HG03025 (cell line): ENCODE measurements at regions not wholly inside any gene's neighbourhood (a gene's known extent, or its start where the extent isn't known, plus 50 kb on each side); places are given as distances from the start of the nearest gene placed in this dataset.
"Not testable (repeated sequence)": the region's sequence is repeated elsewhere in the genome, so short reads cannot be mapped to it uniquely, and the experiment has no call there.

Experiments used
- ATAC-seq: cut with Tn5 transposase; IDR thresholded peaks from one replicate; pipeline ENCODE4 v1.9.1; 2021; ENCODE audit warnings: mild to moderate bottlenecking, moderate library complexity; ENCODE audit not compliant: unreplicated experiment, low FRiP score

GRCh38 chr14:105904379-105904778, 378.0 kb downstream of the TMEM121 start:
- ATAC-seq: no peak

GRCh38 chr14:105905456-105905855, 379.1 kb downstream of the TMEM121 start:
- no peak for ATAC-seq

- no peak for ATAC-seq
These were observed 380.9 kb downstream of the TMEM121 start for GRCh38 chr14:105907276-105907675.

GRCh38 chr14:105908006-105908405, 381.6 kb downstream of the TMEM121 start:
- ATAC-seq: no peak

- ATAC-seq: no peak
These were observed 382.1 kb downstream of the TMEM121 start for GRCh38 chr14:105908481-105908911.

GRCh38 chr14:105909046-105909827, 382.9 kb downstream of the TMEM121 start:
- no peak for ATAC-seq

- not testable (repeated sequence) for ATAC-seq
These were observed 383.4 kb downstream of the TMEM121 start for GRCh38 chr14:105909828-105910120.

GRCh38 chr14:105910426-105910825, 384.0 kb downstream of the TMEM121 start:
- ATAC-seq: no peak

GRCh38 chr14:105911006-105911847, 384.8 kb downstream of the TMEM121 start:
- no peak for ATAC-seq

GRCh38 chr14:105911848-105912292, 385.5 kb downstream of the TMEM121 start:
- ATAC-seq: not testable (repeated sequence)

- ATAC-seq: no peak
These were observed 386.3 kb downstream of the TMEM121 start for GRCh38 chr14:105912641-105913180.

- no peak for ATAC-seq
These were observed 386.8 kb downstream of the TMEM121 start for GRCh38 chr14:105913221-105913620.

- ATAC-seq: no peak
These were observed 387.5 kb downstream of the TMEM121 start for GRCh38 chr14:105913861-105914260.

GRCh38 chr14:105914281-105914680, 387.9 kb downstream of the TMEM121 start:
- not testable (repeated sequence) for ATAC-seq

GRCh38 chr14:105914738-105915385, 388.5 kb downstream of the TMEM121 start:
- no peak for ATAC-seq

GRCh38 chr14:105915546-105915945, 389.2 kb downstream of the TMEM121 start:
- ATAC-seq: not testable (repeated sequence)

GRCh38 chr14:105917136-105917932, 391.0 kb downstream of the TMEM121 start:
- ATAC-seq: not testable (repeated sequence)

GRCh38 chr14:105917933-105918436, 391.6 kb downstream of the TMEM121 start:
- ATAC-seq: no peak

- no peak for ATAC-seq
These were observed 392.3 kb downstream of the TMEM121 start for GRCh38 chr14:105918496-105919262.
